K562 (cell line): ENCODE measurements at regions not wholly inside any gene's neighbourhood (a gene's known extent, or its start where the extent isn't known, plus 50 kb on each side); places are given as distances from the start of the nearest gene placed in this dataset.

ENCODE experiments used
- ATAC-seq: fragments of 200-7000 bp; cut with Tn5 transposase; 3 replicates; pipeline ENCODE4 v1.9.1; 2020; ENCODE audit warnings: moderate library complexity
- BruUV-seq: library from RNA; stranded (reverse); fragments of 400-500 nt; replicated peaks from 2 replicates; lab custom pipeline; 2021; lab: Mats Ljungman, UMichigan
- CTCF ChIA-PET: fragments of 300-600 bp; formaldehyde crosslinking; extraction: SDS; loops from one replicate; lab custom pipeline; 2021; ENCODE audit warnings: low intra/inter-chr PET ratio; lab: Yijun Ruan, JAX
- POLR2A ChIA-PET: fragments of 300-600, 350-650 bp; sonication (Branson Sonifier 250); formaldehyde crosslinking; extraction: SDS; loops from one replicate; lab custom pipeline; 2021; ENCODE audit warnings: antibody characterized with exemption, inconsistent platforms; lab: Yijun Ruan, JAX
- DNase-seq, 4 experiments: peaks; one replicate each; pipeline versions ENCODE4 v3.0.0 to v3.0.0-alpha.2; 2011 to 2018; ENCODE audit warnings: low spot score in 3 of 4, mixed read lengths in 3 of 4; ENCODE audit errors: extremely low read depth in 1 of 4
- FAIRE-seq: peaks from 2 replicates; lab custom pipeline; 2011; peaks lifted over from hg19 to GRCh38; lab: Jason Lieb, UNC
- H2AFZ ChIP-seq: 2 replicates; pipeline ENCODE4 v1.6.0; 2011; ENCODE audit warnings: low read depth, low read length, control low read depth, inconsistent platforms
- H3K27ac ChIP-seq: fragments of 200-600 bp; 3 replicates; pipeline ENCODE4 v1.8.0; 2011; ENCODE audit warnings: low read depth, mild to moderate bottlenecking, control low read depth, inconsistent platforms, low read length, moderate library complexity, mixed read lengths; ENCODE audit errors: extremely low read depth
- H3K27me3 ChIP-seq, 2 experiments: fragments of 300-600 bp in 1 of 2; 2 replicates in 1 of 2; 3 replicates in 1 of 2; pipeline versions ENCODE4 v1.6.0 to v1.8.0; 2011; ENCODE audit warnings: inconsistent platforms in 2 of 2, low read length in 2 of 2, mild to moderate bottlenecking in 1 of 2, mixed read lengths in 1 of 2, moderate library complexity in 1 of 2; ENCODE audit not compliant: control insufficient read depth in 2 of 2, insufficient read depth in 2 of 2
- H3K36me3 ChIP-seq: fragments of 300-600 bp; 3 replicates; pipeline ENCODE4 v1.8.0; 2011; ENCODE audit warnings: mild to moderate bottlenecking, low read length, inconsistent platforms; ENCODE audit not compliant: control insufficient read depth, insufficient read depth
- H3K4me1 ChIP-seq, 2 experiments: fragments of 200-600 bp in 1 of 2; replicated peaks in 1 of 2; 2 replicates in 1 of 2; 3 replicates in 1 of 2; pipeline versions ENCODE4 v1.5.1 to v1.8.0; 2011; ENCODE audit warnings: inconsistent platforms in 2 of 2, low read length in 2 of 2, mild to moderate bottlenecking in 1 of 2, mixed read lengths in 1 of 2, moderate library complexity in 1 of 2; ENCODE audit not compliant: control insufficient read depth in 2 of 2, insufficient read depth in 2 of 2
- H3K4me2 ChIP-seq: 2 replicates; pipeline ENCODE4 v1.6.1; 2011; ENCODE audit warnings: low read length, control low read depth, inconsistent platforms, mixed read lengths; ENCODE audit not compliant: insufficient read depth
- H3K4me3 ChIP-seq: fragments of 200-600 bp; sonication (generic), shearing (Covaris generic); 2 replicates; pipeline ENCODE4 v1.5.1; 2016; ENCODE audit warnings: control low read depth, inconsistent platforms
- H3K79me2 ChIP-seq: fragments of 200-600 bp; 3 replicates; pipeline ENCODE4 v1.8.0; 2011; ENCODE audit warnings: low read length, inconsistent platforms; ENCODE audit not compliant: control insufficient read depth, insufficient read depth
- H3K9ac ChIP-seq, 2 experiments: 2 replicates each; pipeline versions ENCODE4 v1.6.0 to v1.6.1; 2011; ENCODE audit warnings: low read depth in 2 of 2, low read length in 2 of 2, control low read depth in 1 of 2, inconsistent platforms in 1 of 2, mild to moderate bottlenecking in 1 of 2, mixed read lengths in 1 of 2; ENCODE audit not compliant: insufficient read depth in 1 of 2
- H3K9me1 ChIP-seq: one replicate; pipeline ENCODE4 v1.6.0; 2011; ENCODE audit warnings: inconsistent platforms, mild to moderate bottlenecking, low read length, moderate library complexity; ENCODE audit not compliant: control insufficient read depth, insufficient read depth
- H3K9me3 ChIP-seq: replicated peaks from 2 replicates; pipeline ENCODE4 v1.5.1; 2011; ENCODE audit warnings: low read depth, low read length, inconsistent platforms; ENCODE audit not compliant: control insufficient read depth, insufficient read depth
- H4K20me1 ChIP-seq: replicated peaks from 2 replicates; pipeline ENCODE4 v1.6.1; 2011; ENCODE audit warnings: low read length, inconsistent platforms, mixed read lengths; ENCODE audit not compliant: control insufficient read depth, insufficient read depth
- BCOR ChIP-seq: fragments of 450-650 bp; IDR thresholded peaks from 2 replicates; pipeline ENCODE4 v1.6.1; 2016
- CCAR2 ChIP-seq: fragments of 200-400 bp; formaldehyde crosslinking; IDR thresholded peaks from 2 replicates; pipeline ENCODE4 v1.6.1; 2017; ENCODE audit warnings: mild to moderate bottlenecking, low read depth, low read length
- NR2F6 ChIP-seq: fragments of 450-650 bp; formaldehyde crosslinking; IDR thresholded peaks from 2 replicates; pipeline ENCODE4 v1.4.0; 2020; ENCODE audit warnings: mild to moderate bottlenecking
- POLR2G ChIP-seq: fragments of 200-400 bp; formaldehyde crosslinking; IDR thresholded peaks from 2 replicates; pipeline ENCODE4 v1.6.1; 2017; ENCODE audit warnings: low read depth, mild to moderate bottlenecking, antibody characterized with exemption, low read length, moderate library complexity
- TFAM ChIP-seq: fragments of 250-450 bp; sonication (Bioruptor Pico); conservative IDR thresholded peaks from 2 replicates; pipeline ENCODE4 v1.5.0; 2021; ENCODE audit warnings: mild to moderate bottlenecking, moderate library complexity
- ZNF174 ChIP-seq: fragments of 250-450 bp; sonication (Bioruptor Pico); IDR thresholded peaks from 2 replicates; pipeline ENCODE4 v1.4.0; 2020; ENCODE audit warnings: mild to moderate bottlenecking
- ZNF282 ChIP-seq: sonication (generic); formaldehyde crosslinking; IDR thresholded peaks from 2 replicates; pipeline ENCODE4 v1.8.1; 2023; ENCODE audit warnings: missing genetic modification reagents
- ZNF583 ChIP-seq: fragments of 250-450 bp; sonication (Bioruptor Pico); IDR thresholded peaks from 2 replicates; pipeline ENCODE4 v1.4.0; 2020
- ZZZ3 ChIP-seq: fragments of 450-650 bp; IDR thresholded peaks from 2 replicates; pipeline ENCODE4 v1.6.1; 2016; ENCODE audit warnings: antibody characterized with exemption, mild to moderate bottlenecking, moderate library complexity
- WGBS: fragments of 100-300 bp; shearing (Covaris generic); methylation state at CpG from one replicate; pipeline ENCODE4 v1.1.6; 2016; ENCODE audit warnings: low coverage, mixed read lengths; ENCODE audit not compliant: insufficient coverage; ENCODE audit errors: missing lambda C conversion rate; 5-methylcytosine and 5-hydroxymethylcytosine counted together
- in situ Hi-C: fragments of 300-500 bp; cut with MboI; formaldehyde crosslinking; loops from 4 replicates; pipeline ENCODE4 v1.15.0; 2018; ENCODE audit warnings: inconsistent platforms, mixed read lengths
- intact Hi-C: fragments of 100-400 bp; cut with micrococcal nuclease; formaldehyde crosslinking; loops from 2 replicates; pipeline ENCODE4 v1.14.2; 2022
- TF ChIP-seq, protein P1 (sequence below), 2 experiments: fragments of 200-800 bp in 1 of 2; sonication (Bioruptor generic) in 1 of 2; sonication (generic) in 1 of 2; formaldehyde crosslinking in 1 of 2; IDR thresholded peaks in 1 of 2; conservative IDR thresholded peaks in 1 of 2; 2 replicates each; pipeline versions ENCODE4 v1.5.0 to v1.6.1; 2016 to 2020; ENCODE audit warnings: missing compliant biosample characterization in 1 of 2, missing genetic modification characterization in 1 of 2, missing genetic modification reagents in 1 of 2
- TF ChIP-seq, protein P2 (sequence below), 2 experiments: IDR thresholded peaks; 2 replicates each; pipeline ENCODE4 v1.6.1; 2011; ENCODE audit warnings: borderline replicate concordance in 1 of 2, control low read depth in 1 of 2, low read depth in 1 of 2, low read length in 1 of 2, mild to moderate bottlenecking in 1 of 2, mixed read lengths in 1 of 2, moderate library complexity in 1 of 2; ENCODE audit not compliant: insufficient read depth in 1 of 2, insufficient read length in 1 of 2, poor library complexity in 1 of 2, severe bottlenecking in 1 of 2; ENCODE audit errors: extremely low read depth in 1 of 2
- TF ChIP-seq, protein P3 (sequence below): fragments of 250-450 bp; sonication (Bioruptor Pico); IDR thresholded peaks from 2 replicates; pipeline ENCODE4 v1.5.0; 2021; ENCODE audit warnings: mild to moderate bottlenecking, borderline replicate concordance

DNA sequence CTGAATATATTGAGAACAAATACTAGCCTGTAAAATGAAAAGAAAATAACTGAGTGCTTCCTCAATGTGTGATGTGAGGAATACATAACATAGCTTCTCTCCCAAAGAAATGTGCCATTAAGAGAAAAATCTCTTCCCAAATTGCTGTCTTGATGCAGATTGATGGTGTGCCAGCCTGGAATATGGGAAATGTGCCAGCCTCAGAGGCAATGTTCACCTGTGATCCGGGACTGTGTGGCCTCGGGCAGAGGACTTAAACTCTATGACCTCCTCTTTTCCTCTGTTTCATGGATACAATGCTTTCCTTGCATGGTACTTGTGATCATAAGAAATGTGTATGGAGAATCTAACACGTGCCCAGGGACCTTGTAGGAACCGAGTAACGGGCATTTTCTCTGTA is 370.9 kb downstream of the DIRAS2 start:
- Histone ChIP-seq H3K9ac (no peak overlapping the region), H3K27me3 (no peaks in the 10 kb centered on the region), H2AFZ (no peak overlapping the region), H3K4me1 (no peaks in the 10 kb centered on the region), H4K20me1 (no peaks in the 10 kb centered on the region), H3K9me3 (no peaks in the 10 kb centered on the region), H3K9me1 (no peaks in the 10 kb centered on the region), H3K79me2 (no peaks in the 10 kb centered on the region), H3K4me2 (no peak overlapping the region), H3K27ac (no peak overlapping the region), H3K36me3 (no peaks in the 10 kb centered on the region), H3K4me3 (no peak overlapping the region)
- 2% methylated on average over 5 of the region's 5 CpGs for whole genome bisulfite sequencing
- TF ChIP-seq ZNF282 (CRISPR knock-in tag), result no peak
- TF ChIP-seq, protein P1, sequence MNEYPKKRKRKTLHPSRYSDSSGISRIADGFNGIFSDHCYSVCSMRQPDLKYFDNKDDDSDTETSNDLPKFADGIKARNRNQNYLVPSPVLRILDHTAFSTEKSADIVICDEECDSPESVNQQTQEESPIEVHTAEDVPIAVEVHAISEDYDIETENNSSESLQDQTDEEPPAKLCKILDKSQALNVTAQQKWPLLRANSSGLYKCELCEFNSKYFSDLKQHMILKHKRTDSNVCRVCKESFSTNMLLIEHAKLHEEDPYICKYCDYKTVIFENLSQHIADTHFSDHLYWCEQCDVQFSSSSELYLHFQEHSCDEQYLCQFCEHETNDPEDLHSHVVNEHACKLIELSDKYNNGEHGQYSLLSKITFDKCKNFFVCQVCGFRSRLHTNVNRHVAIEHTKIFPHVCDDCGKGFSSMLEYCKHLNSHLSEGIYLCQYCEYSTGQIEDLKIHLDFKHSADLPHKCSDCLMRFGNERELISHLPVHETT (CRISPR knock-in tag; conservative IDR thresholded peaks at IDR 0.05 in 1 of 2, IDR thresholded peaks at IDR 0.05 in 1 of 2), result no peak
- TF ChIP-seq CCAR2, result no peak
- TF ChIP-seq ZNF174 (CRISPR knock-in tag), result no peak
- TF ChIP-seq, protein P2, sequence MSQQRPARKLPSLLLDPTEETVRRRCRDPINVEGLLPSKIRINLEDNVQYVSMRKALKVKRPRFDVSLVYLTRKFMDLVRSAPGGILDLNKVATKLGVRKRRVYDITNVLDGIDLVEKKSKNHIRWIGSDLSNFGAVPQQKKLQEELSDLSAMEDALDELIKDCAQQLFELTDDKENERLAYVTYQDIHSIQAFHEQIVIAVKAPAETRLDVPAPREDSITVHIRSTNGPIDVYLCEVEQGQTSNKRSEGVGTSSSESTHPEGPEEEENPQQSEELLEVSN (IDR thresholded peaks at IDR 0.05; ENCODE audit: borderline replicate concordance in 1 of 2, extremely low read depth in 1 of 2, insufficient read depth in 1 of 2, insufficient read length in 1 of 2, low read depth in 1 of 2, low read length in 1 of 2, poor library complexity in 1 of 2, severe bottlenecking in 1 of 2), result no peak
- TF ChIP-seq NR2F6 (CRISPR knock-in tag), result no peak
- TF ChIP-seq POLR2G, result no peak
- TF ChIP-seq BCOR, result no peak
- TF ChIP-seq TFAM (CRISPR knock-in tag), result no peak
- TF ChIP-seq ZZZ3, result no peak
- no peak for TF ChIP-seq ZNF583 (CRISPR knock-in tag)
- TF ChIP-seq, protein P3, sequence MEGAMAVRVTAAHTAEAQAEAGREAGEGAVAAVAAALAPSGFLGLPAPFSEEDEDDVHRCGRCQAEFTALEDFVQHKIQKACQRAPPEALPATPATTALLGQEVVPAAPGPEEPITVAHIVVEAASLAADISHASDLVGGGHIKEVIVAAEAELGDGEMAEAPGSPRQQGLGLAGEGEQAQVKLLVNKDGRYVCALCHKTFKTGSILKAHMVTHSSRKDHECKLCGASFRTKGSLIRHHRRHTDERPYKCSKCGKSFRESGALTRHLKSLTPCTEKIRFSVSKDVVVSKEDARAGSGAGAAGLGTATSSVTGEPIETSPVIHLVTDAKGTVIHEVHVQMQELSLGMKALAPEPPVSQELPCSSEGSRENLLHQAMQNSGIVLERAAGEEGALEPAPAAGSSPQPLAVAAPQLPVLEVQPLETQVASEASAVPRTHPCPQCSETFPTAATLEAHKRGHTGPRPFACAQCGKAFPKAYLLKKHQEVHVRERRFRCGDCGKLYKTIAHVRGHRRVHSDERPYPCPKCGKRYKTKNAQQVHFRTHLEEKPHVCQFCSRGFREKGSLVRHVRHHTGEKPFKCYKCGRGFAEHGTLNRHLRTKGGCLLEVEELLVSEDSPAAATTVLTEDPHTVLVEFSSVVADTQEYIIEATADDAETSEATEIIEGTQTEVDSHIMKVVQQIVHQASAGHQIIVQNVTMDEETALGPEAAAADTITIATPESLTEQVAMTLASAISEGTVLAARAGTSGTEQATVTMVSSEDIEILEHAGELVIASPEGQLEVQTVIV (CRISPR knock-in tag), result no peak
- DNase-seq, result no peak
- ATAC-seq, result no peak
- no peak for FAIRE-seq
- CTCF ChIA-PET, result no interaction called here
- intact Hi-C loops, result no loop called here
- POLR2A ChIA-PET, result no interaction called here
- in situ Hi-C loops, result no loop called here
- no TSS peak for BruUV-seq
